Suprapubic skin (tissue), 4 donors: ENCODE measurements at regions not wholly inside any gene's neighbourhood (a gene's known extent, or its start where the extent isn't known, plus 50 kb on each side); places are given as distances from the start of the nearest gene placed in this dataset.

Experiments used
- DNase-seq, 2 donors: peaks; one replicate each; pipeline ENCODE4 v3.0.0-alpha.2; 2019; ENCODE audit warnings: low spot score in 2 of 2
- H3K27ac ChIP-seq: fragments of 200-600 bp; sonication (generic); one replicate; pipeline ENCODE4 v1.5.1; 2019
- H3K27me3 ChIP-seq: fragments of 200-600 bp; sonication (generic); one replicate; pipeline ENCODE4 v1.5.1; 2019
- H3K36me3 ChIP-seq: fragments of 200-600 bp; sonication (generic); one replicate; pipeline ENCODE4 v1.5.1; 2019
- H3K4me1 ChIP-seq: fragments of 200-600 bp; sonication (generic); one replicate; pipeline ENCODE4 v1.5.1; 2019
- H3K4me3 ChIP-seq: fragments of 200-600 bp; sonication (generic); one replicate; pipeline ENCODE4 v1.5.1; 2019; ENCODE audit warnings: mild to moderate bottlenecking
- H3K9me3 ChIP-seq: fragments of 200-600 bp; sonication (generic); one replicate; pipeline ENCODE4 v1.5.1; 2019
- EP300 ChIP-seq: sonication (generic); formaldehyde crosslinking; IDR thresholded peaks from one replicate; pipeline ENCODE4 v1.6.1; 2017; ENCODE audit warnings: antibody characterized with exemption
- POLR2A ChIP-seq, 2 donors: fragments of 450-650 bp; IDR thresholded peaks; one replicate each; pipeline ENCODE4 v1.6.1; 2017; ENCODE audit warnings: antibody characterized with exemption in 2 of 2, mild to moderate bottlenecking in 2 of 2, moderate library complexity in 2 of 2
- POLR2AphosphoS5 ChIP-seq, 3 donors: sonication (generic); formaldehyde crosslinking; IDR thresholded peaks; one replicate each; pipeline ENCODE4 v1.6.1; 2017; ENCODE audit warnings: antibody characterized with exemption in 3 of 3
- WGBS: methylation state at CpG from one replicate; pipeline ENCODE4 v1.1.5; 2018; 5-methylcytosine and 5-hydroxymethylcytosine counted together
- TF ChIP-seq, protein P1 (sequence below), 2 donors: fragments of 200-600 bp in 1 of 2; fragments of 450-650 bp in 1 of 2; sonication (generic) in 1 of 2; IDR thresholded peaks; one replicate each; pipeline ENCODE4 v1.5.1; 2016 to 2019; ENCODE audit warnings: antibody characterized with exemption in 2 of 2, mild to moderate bottlenecking in 1 of 2, moderate library complexity in 1 of 2

- Histone ChIP-seq H3K27me3 (no peaks in the 10 kb centered on the region), H3K27ac (no peak overlapping the region), H3K9me3 (peaks cover 9% of the 10 kb centered on the region), H3K4me3 (no peak overlapping the region), H3K4me1 (peaks cover 10% of the 10 kb centered on the region), H3K36me3 (no peaks in the 10 kb centered on the region)
- DNase-seq: no peak
- TF ChIP-seq EP300 (no peak), POLR2AphosphoS5 (IDR thresholded peaks at IDR 0.05) (no peak), POLR2A (IDR thresholded peaks at IDR 0.05) (no peak)
- TF ChIP-seq, protein P1, sequence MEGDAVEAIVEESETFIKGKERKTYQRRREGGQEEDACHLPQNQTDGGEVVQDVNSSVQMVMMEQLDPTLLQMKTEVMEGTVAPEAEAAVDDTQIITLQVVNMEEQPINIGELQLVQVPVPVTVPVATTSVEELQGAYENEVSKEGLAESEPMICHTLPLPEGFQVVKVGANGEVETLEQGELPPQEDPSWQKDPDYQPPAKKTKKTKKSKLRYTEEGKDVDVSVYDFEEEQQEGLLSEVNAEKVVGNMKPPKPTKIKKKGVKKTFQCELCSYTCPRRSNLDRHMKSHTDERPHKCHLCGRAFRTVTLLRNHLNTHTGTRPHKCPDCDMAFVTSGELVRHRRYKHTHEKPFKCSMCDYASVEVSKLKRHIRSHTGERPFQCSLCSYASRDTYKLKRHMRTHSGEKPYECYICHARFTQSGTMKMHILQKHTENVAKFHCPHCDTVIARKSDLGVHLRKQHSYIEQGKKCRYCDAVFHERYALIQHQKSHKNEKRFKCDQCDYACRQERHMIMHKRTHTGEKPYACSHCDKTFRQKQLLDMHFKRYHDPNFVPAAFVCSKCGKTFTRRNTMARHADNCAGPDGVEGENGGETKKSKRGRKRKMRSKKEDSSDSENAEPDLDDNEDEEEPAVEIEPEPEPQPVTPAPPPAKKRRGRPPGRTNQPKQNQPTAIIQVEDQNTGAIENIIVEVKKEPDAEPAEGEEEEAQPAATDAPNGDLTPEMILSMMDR (IDR thresholded peaks at IDR 0.05): no peak
- WGBS: 86% methylated on average over 7 of the region's 7 CpGs
Observed at GRCh38 chr6:105628156-105628860, 225.4 kb upstream of the PREP start.

DNA sequence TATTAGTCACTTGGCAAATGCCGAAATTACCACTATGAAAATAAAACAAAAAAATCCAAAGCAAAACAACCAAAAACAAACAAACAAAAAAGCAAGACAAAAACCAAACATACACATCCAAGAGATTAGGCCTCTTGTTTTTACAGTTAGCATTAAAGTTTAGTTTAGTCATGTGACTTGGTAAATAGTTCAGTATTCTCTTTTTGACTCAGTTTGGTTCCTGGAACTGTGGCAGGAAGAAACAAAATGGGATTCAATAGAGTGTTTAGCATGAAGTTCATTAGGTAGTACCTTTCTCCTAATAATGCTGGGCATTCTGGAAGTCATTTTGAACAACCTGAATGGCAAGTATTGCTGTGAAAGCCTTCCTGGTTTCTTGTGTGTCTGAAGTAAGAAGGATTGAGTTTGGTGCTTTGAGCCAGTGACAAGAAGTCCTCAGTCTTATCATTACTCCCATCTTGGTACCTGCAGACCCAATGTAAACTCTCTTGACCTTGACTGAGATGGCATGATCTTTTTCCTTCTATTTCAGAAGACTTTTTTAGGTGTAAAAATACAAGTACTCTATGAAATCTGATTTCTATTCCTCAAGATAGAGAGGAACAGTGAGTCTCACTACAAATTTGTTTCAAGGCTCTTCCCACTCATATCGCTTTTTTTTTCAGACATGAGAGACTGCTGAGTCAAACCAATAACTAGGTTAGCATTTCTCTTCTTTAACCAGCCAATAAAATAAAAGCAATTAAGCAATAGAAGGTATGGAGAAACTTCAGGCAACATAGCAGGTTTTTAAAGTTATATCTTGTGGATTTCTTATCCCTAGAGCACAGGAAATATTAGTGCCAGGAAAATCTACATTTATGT, 223.6 kb upstream of the PREP start:
- DNase-seq: no peak
- TF ChIP-seq POLR2A (IDR thresholded peaks at IDR 0.05): no peak
- TF ChIP-seq, protein P1 (IDR thresholded peaks at IDR 0.05): no peak
- TF ChIP-seq POLR2AphosphoS5 (IDR thresholded peaks at IDR 0.05): no peak
- no peak for TF ChIP-seq EP300
- WGBS: 61% methylated on average over 2 of the region's 2 CpGs
- no peaks in the 10 kb centered on the region for H3K27me3 ChIP-seq
- no peaks in the 10 kb centered on the region for H3K36me3 ChIP-seq
- H3K27ac ChIP-seq: no peak overlapping the region
- no peaks in the 10 kb centered on the region for H3K9me3 ChIP-seq
- peaks cover 10% of the 10 kb centered on the region for H3K4me1 ChIP-seq
- H3K4me3 ChIP-seq: no peak overlapping the region

DNA sequence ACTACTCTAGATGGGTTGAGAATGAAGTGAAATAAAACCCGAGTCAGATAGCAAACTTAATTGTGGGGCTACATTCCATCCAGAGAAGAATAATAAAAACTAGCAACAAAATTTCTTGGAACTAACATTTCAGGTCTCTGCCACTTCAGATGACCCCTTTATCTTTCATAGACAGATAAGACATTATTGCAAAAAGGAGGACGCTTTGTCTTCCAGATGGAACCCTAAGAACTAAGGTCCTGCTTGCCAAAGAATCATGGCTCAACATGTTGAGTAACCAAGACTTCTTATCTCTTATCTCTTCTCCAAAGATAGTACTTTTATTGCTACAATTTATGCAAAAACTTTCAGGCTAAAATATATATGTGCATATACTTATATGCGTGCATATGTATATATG, 221.1 kb upstream of the PREP start:
- Histone ChIP-seq H3K4me3 (no peak overlapping the region), H3K4me1 (peaks cover 10% of the 10 kb centered on the region), H3K27ac (no peak overlapping the region), H3K27me3 (no peaks in the 10 kb centered on the region), H3K36me3 (no peaks in the 10 kb centered on the region), H3K9me3 (no peaks in the 10 kb centered on the region)
- no peak for DNase-seq
- TF ChIP-seq POLR2A (IDR thresholded peaks at IDR 0.05): no peak
- no peak for TF ChIP-seq EP300
- TF ChIP-seq POLR2AphosphoS5 (IDR thresholded peaks at IDR 0.05): no peak
- TF ChIP-seq, protein P1 (IDR thresholded peaks at IDR 0.05): no peak
- WGBS: 64% methylated on average over 3 of the region's 3 CpGs

DNA sequence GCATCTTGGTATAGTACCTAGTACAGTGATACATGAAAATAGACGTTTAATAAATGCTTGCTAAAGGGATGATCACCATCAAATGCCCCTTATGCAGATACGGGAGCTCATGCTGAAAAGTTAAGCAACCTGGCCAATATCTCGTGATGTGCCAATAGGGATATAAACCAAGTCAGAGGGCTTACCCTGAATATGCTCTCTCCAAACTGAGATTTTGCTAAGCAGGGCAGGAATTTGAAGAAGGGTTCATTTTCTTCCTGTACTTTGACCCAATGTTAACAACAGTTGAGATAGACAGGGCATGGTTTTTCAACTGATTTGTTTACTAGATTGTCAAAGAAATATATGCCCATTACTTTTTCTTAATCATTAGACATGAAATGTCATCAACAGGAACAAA, 219.3 kb upstream of the PREP start:
- no peak for DNase-seq
- Histone ChIP-seq H3K4me1 (peaks cover 10% of the 10 kb centered on the region), H3K27ac (no peak overlapping the region), H3K27me3 (no peaks in the 10 kb centered on the region), H3K36me3 (no peaks in the 10 kb centered on the region), H3K4me3 (no peak overlapping the region), H3K9me3 (no peaks in the 10 kb centered on the region)
- TF ChIP-seq, protein P1 (IDR thresholded peaks at IDR 0.05): no peak
- TF ChIP-seq EP300 (no peak), POLR2AphosphoS5 (IDR thresholded peaks at IDR 0.05) (no peak), POLR2A (IDR thresholded peaks at IDR 0.05) (no peak)
- WGBS: 84% methylated on average over 3 of the region's 3 CpGs

- no peak overlapping the region for H3K27ac ChIP-seq
- DNase-seq: no peak
- WGBS: 87% methylated on average over 6 of the region's 6 CpGs
- H3K27me3 ChIP-seq: no peaks in the 10 kb centered on the region
- peaks cover 9% of the 10 kb centered on the region for H3K4me1 ChIP-seq
- no peaks in the 10 kb centered on the region for H3K9me3 ChIP-seq
- no peak for TF ChIP-seq POLR2AphosphoS5 (IDR thresholded peaks at IDR 0.05)
- TF ChIP-seq, protein P1 (IDR thresholded peaks at IDR 0.05): no peak
- TF ChIP-seq POLR2A (IDR thresholded peaks at IDR 0.05): no peak
- no peak for TF ChIP-seq EP300
- no peak overlapping the region for H3K4me3 ChIP-seq
- no peaks in the 10 kb centered on the region for H3K36me3 ChIP-seq
Observed at GRCh38 chr6:105621564-105622175, 218.8 kb upstream of the PREP start.
